NB4 (cell line): ENCODE measurements at regions not wholly inside any gene's neighbourhood (a gene's known extent, or its start where the extent isn't known, plus 50 kb on each side); places are given as distances from the start of the nearest gene placed in this dataset.

ENCODE experiments used
- MYC ChIP-seq: IDR thresholded peaks from 2 replicates; pipeline ENCODE4 v1.6.1; 2011; ENCODE audit warnings: low read depth, low read length
- POLR2A ChIP-seq: IDR thresholded peaks from 2 replicates; pipeline ENCODE4 v1.6.1; 2011; ENCODE audit warnings: mild to moderate bottlenecking; ENCODE audit not compliant: insufficient read length; ENCODE audit errors: extremely low read depth
- TF ChIP-seq, protein P1 (sequence below): IDR thresholded peaks from one replicate; pipeline ENCODE4 v1.5.1; 2012; ENCODE audit warnings: low read depth, low read length
- TF ChIP-seq, protein P2 (sequence below): IDR thresholded peaks from 2 replicates; pipeline ENCODE4 v1.6.1; 2011; ENCODE audit warnings: low read depth, low read length

DNA sequence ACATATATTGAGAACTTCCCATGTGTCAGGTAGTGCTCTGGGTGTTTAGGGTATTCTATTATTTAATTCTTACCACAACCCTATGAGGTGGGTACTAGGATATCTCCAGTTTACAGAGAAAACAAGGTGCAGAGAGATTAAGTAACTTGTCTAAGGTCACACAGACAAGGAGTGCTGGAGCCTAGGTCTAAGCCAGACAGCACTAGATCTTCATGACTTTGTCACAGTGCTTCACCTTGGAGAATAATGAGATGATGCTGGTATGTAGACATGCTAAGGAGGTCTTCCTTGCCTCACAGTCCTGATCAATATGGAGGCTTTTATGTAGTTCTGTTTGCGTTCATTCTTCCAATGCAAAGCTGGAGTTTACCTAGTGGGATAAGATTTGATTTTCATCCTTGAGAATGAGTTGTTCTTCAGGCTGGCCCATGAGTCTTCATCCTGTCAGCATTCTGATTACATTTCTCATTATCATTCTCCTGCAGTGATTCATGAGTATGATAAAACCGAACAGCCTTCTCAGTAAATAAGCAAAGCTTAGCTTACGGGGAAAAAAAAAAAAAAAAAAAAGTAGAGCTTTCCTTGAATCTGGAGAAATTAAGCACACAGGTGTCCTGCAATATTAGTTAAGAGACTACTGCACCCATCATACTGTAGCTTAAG is 176.3 kb downstream of the C9orf152 start:
- TF ChIP-seq, protein P1, sequence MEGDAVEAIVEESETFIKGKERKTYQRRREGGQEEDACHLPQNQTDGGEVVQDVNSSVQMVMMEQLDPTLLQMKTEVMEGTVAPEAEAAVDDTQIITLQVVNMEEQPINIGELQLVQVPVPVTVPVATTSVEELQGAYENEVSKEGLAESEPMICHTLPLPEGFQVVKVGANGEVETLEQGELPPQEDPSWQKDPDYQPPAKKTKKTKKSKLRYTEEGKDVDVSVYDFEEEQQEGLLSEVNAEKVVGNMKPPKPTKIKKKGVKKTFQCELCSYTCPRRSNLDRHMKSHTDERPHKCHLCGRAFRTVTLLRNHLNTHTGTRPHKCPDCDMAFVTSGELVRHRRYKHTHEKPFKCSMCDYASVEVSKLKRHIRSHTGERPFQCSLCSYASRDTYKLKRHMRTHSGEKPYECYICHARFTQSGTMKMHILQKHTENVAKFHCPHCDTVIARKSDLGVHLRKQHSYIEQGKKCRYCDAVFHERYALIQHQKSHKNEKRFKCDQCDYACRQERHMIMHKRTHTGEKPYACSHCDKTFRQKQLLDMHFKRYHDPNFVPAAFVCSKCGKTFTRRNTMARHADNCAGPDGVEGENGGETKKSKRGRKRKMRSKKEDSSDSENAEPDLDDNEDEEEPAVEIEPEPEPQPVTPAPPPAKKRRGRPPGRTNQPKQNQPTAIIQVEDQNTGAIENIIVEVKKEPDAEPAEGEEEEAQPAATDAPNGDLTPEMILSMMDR: no peak
- no peak for TF ChIP-seq POLR2A
- TF ChIP-seq, protein P2, sequence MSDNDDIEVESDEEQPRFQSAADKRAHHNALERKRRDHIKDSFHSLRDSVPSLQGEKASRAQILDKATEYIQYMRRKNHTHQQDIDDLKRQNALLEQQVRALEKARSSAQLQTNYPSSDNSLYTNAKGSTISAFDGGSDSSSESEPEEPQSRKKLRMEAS: no peak
- no peak for TF ChIP-seq MYC
